Gastroesophageal sphincter (tissue), 4 donors: ENCODE measurements at regions not wholly inside any gene's neighbourhood (a gene's known extent, or its start where the extent isn't known, plus 50 kb on each side); places are given as distances from the start of the nearest gene placed in this dataset.

ENCODE experiments used
- ATAC-seq: fragments of 150-250 bp; one replicate; pipeline ENCODE4 v1.9.1; 2016; ENCODE audit warnings: mild to moderate bottlenecking, moderate library complexity
- H3K27ac ChIP-seq, 4 donors: fragments of 200-600 bp; sonication (generic) in 3 of 4; 1 replicate in 3 of 4; 2 replicates in 1 of 4; pipeline ENCODE4 v1.5.1; 2016 to 2019
- H3K27me3 ChIP-seq: fragments of 200-600 bp; sonication (generic); one replicate; pipeline ENCODE4 v1.5.1; 2019
- H3K36me3 ChIP-seq, 2 donors: fragments of 200-600 bp; sonication (generic); one replicate each; pipeline ENCODE4 v1.5.1; 2019; ENCODE audit warnings: control low read depth in 1 of 2
- H3K4me1 ChIP-seq, 3 donors: fragments of 200-600 bp; sonication (generic); 1 replicate in 2 of 3; 2 replicates in 1 of 3; pipeline ENCODE4 v1.5.1; 2016 to 2019; ENCODE audit warnings: control low read depth in 2 of 3
- H3K4me3 ChIP-seq, 2 donors: fragments of 200-600 bp; sonication (generic); one replicate each; pipeline ENCODE4 v1.5.1; 2019; ENCODE audit warnings: mild to moderate bottlenecking in 1 of 2, moderate library complexity in 1 of 2
- H3K9me3 ChIP-seq, 3 donors: fragments of 200-600 bp; sonication (generic); one replicate each; pipeline ENCODE4 v1.5.1; 2017 to 2019; ENCODE audit warnings: control low read depth in 2 of 3
- EP300 ChIP-seq: sonication (generic); formaldehyde crosslinking; IDR thresholded peaks from one replicate; pipeline ENCODE4 v1.6.1; 2017; ENCODE audit warnings: antibody characterized with exemption, mild to moderate bottlenecking
- POLR2A ChIP-seq, 2 donors: fragments of 450-650 bp; IDR thresholded peaks; one replicate each; pipeline ENCODE4 v1.6.1; 2017; ENCODE audit warnings: antibody characterized with exemption in 2 of 2, mild to moderate bottlenecking in 2 of 2, moderate library complexity in 1 of 2
- POLR2AphosphoS5 ChIP-seq: sonication (generic); formaldehyde crosslinking; IDR thresholded peaks from one replicate; pipeline ENCODE4 v1.6.1; 2017; ENCODE audit warnings: antibody characterized with exemption
- WGBS, 2 donors: methylation state at CpG; one replicate each; pipeline ENCODE4 v1.1.5; 2018; ENCODE audit warnings: low coverage in 1 of 2; 5-methylcytosine and 5-hydroxymethylcytosine counted together
- TF ChIP-seq, protein P1 (sequence below), 4 experiments: fragments of 200-600 bp in 2 of 4; fragments of 450-650 bp in 2 of 4; sonication (generic) in 1 of 4; IDR thresholded peaks; one replicate each; pipeline ENCODE4 v1.5.1; 2017 to 2019; ENCODE audit warnings: antibody characterized with exemption in 4 of 4, mild to moderate bottlenecking in 2 of 4, moderate library complexity in 2 of 4

DNA sequence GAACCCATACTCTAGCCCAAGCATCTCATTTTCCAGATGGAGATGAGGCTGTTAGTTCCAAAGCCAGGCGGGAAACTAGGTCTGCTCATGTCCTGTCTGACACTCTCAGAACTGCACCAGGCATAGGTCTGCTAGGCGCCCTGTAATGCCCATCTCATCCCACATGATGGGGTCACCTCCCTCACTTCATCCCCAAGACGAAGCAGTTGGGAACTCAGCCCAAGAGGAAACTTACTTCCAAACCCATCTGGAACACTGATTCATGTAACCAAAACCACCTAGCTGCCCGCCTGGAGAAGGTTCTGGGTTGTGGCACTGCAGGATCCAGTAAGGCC, 84.0 kb upstream of the PRNP start:
- H3K9me3 ChIP-seq = no peaks in the 10 kb centered on the region
- H3K4me3 ChIP-seq = no peak overlapping the region
- WGBS, 2 donors = 93% methylated on average over 2 of the region's 4 CpGs; no CpG with 5 or more reads in 1 of the 2 donors
- peaks cover 0 to 12% (median 0%) of the 10 kb centered on the region in 3 donors for H3K4me1 ChIP-seq
- H3K27me3 ChIP-seq = peaks cover 2% of the 10 kb centered on the region
- no peak for TF ChIP-seq POLR2AphosphoS5
- no peaks in the 10 kb centered on the region for H3K36me3 ChIP-seq
- no peak for ATAC-seq
- H3K27ac ChIP-seq = no peak overlapping the region

DNA sequence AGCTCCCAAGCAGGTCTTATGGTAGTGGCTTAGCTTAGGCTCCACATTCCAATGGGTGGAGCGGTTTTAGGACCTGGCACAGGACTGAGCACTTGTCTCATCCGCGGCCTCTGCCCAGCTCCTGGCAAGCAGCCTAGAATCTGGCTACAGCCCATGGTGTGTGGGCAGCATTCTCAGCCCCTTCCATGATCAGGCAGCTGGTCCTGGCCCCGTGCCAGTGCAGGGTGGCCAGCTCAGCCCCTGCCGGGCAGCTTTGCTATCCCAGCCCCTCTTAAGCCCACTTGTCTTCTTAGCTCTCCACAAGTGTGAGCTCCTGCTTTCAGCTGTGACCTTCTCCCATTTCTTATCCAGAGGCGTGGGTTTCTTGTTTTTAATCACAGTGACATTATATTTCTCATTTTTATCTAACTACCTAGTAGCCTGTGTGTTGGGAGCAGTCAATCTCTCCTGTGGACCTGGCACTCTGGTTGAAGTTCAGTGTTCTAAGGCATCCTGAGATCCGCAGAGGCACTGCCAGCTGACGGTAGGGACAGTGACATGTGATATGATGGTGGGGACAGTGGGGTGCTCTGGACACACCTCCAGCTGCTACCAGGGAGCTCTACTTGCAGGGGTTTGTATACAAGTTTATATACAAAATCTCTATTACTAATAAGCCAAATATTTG, 84.5 kb upstream of the PRNP start:
- Histone ChIP-seq H3K9me3 (no peaks in the 10 kb centered on the region), H3K4me3 (no peak overlapping the region), H3K4me1 (peaks cover 0 to 11% (median 0%) of the 10 kb centered on the region in 3 donors), H3K27me3 (peaks cover 5% of the 10 kb centered on the region), H3K27ac (no peak overlapping the region), H3K36me3 (no peaks in the 10 kb centered on the region)
- 31 to 40% methylated on average over 1 to 4 of the region's 8 CpGs for WGBS, 2 donors
- no peak for ATAC-seq
- TF ChIP-seq POLR2AphosphoS5 (peak; percentile 47), POLR2A (IDR thresholded peaks at IDR 0.05) (no peak)

- H3K4me1 ChIP-seq = peaks cover 0 to 11% (median 0%) of the 10 kb centered on the region in 3 donors
- H3K27me3 ChIP-seq = peaks cover 5% of the 10 kb centered on the region
- H3K27ac ChIP-seq = no peak overlapping the region
- 68 to 73% methylated on average over 2 to 6 of the region's 6 CpGs for WGBS, 2 donors
- ATAC-seq = no peak
- no peaks in the 10 kb centered on the region for H3K9me3 ChIP-seq
- no peak overlapping the region for H3K4me3 ChIP-seq
- H3K36me3 ChIP-seq = no peaks in the 10 kb centered on the region
- TF ChIP-seq EP300 (no peak), POLR2AphosphoS5 (no peak), POLR2A (IDR thresholded peaks at IDR 0.05) (no peak)
- TF ChIP-seq, protein P1, sequence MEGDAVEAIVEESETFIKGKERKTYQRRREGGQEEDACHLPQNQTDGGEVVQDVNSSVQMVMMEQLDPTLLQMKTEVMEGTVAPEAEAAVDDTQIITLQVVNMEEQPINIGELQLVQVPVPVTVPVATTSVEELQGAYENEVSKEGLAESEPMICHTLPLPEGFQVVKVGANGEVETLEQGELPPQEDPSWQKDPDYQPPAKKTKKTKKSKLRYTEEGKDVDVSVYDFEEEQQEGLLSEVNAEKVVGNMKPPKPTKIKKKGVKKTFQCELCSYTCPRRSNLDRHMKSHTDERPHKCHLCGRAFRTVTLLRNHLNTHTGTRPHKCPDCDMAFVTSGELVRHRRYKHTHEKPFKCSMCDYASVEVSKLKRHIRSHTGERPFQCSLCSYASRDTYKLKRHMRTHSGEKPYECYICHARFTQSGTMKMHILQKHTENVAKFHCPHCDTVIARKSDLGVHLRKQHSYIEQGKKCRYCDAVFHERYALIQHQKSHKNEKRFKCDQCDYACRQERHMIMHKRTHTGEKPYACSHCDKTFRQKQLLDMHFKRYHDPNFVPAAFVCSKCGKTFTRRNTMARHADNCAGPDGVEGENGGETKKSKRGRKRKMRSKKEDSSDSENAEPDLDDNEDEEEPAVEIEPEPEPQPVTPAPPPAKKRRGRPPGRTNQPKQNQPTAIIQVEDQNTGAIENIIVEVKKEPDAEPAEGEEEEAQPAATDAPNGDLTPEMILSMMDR (IDR thresholded peaks at IDR 0.05) = no peak
These were observed 85.8 kb upstream of the PRNP start for GRCh38 chr20:4600308-4601014.

- H3K27ac ChIP-seq = no peak overlapping the region
- no peaks in the 10 kb centered on the region for H3K9me3 ChIP-seq
- no peak for TF ChIP-seq POLR2AphosphoS5
- TF ChIP-seq POLR2A (IDR thresholded peaks at IDR 0.05) = no peak
- no peak for TF ChIP-seq EP300
- TF ChIP-seq, protein P1 (IDR thresholded peaks at IDR 0.05) = no peak
- ATAC-seq = no peak
- no peak overlapping the region for H3K4me3 ChIP-seq
- H3K36me3 ChIP-seq = no peaks in the 10 kb centered on the region
- peaks cover 0 to 18% (median 0%) of the 10 kb centered on the region in 3 donors for H3K4me1 ChIP-seq
- 70 to 93% methylated on average over 3 to 5 of the region's 5 CpGs for WGBS, 2 donors
- H3K27me3 ChIP-seq = peaks cover 15% of the 10 kb centered on the region
These were observed 89.0 kb upstream of the PRNP start for GRCh38 chr20:4597215-4597614.

- Histone ChIP-seq H3K9me3 (no peaks in the 10 kb centered on the region), H3K27ac (no peak overlapping the region), H3K36me3 (no peaks in the 10 kb centered on the region), H3K4me3 (no peak overlapping the region), H3K4me1 (peaks cover 0 to 10% (median 0%) of the 10 kb centered on the region in 3 donors), H3K27me3 (peaks cover 15% of the 10 kb centered on the region)
- TF ChIP-seq POLR2AphosphoS5 (no peak), POLR2A (IDR thresholded peaks at IDR 0.05) (no peak), EP300 (no peak)
- TF ChIP-seq, protein P1 (IDR thresholded peaks at IDR 0.05) = no peak
- ATAC-seq = no peak
- WGBS, 2 donors = 70 to 76% methylated on average over 6 to 9 of the region's 9 CpGs
These were observed 93.1 kb upstream of the PRNP start for GRCh38 chr20:4593149-4593525.
